GM21528 (cell line): ENCODE measurements at regions not wholly inside any gene's neighbourhood (a gene's known extent, or its start where the extent isn't known, plus 50 kb on each side); places are given as distances from the start of the nearest gene placed in this dataset.
"Not testable (repeated sequence)": the region's sequence is repeated elsewhere in the genome, so short reads cannot be mapped to it uniquely, and the experiment has no call there.

Experiments
- ATAC-seq: cut with Tn5 transposase; IDR thresholded peaks from one replicate; pipeline ENCODE4 v1.9.1; 2021; ENCODE audit warnings: mild to moderate bottlenecking, moderate library complexity; ENCODE audit not compliant: unreplicated experiment, low FRiP score

GRCh38 chr22:49678137-49678841 lies 149.4 kb downstream of the BRD1 start:
- ATAC-seq = no peak

GRCh38 chr22:49677495-49677889 lies 150.2 kb downstream of the BRD1 start:
- no peak for ATAC-seq

- no peak for ATAC-seq
These were observed 150.7 kb downstream of the BRD1 start for GRCh38 chr22:49676783-49677494.

- no peak for ATAC-seq
These were observed 151.4 kb downstream of the BRD1 start for GRCh38 chr22:49676230-49676629.

- ATAC-seq = no peak
These were observed 153.1 kb downstream of the BRD1 start for GRCh38 chr22:49674479-49675050.

GRCh38 chr22:49673048-49673447 lies 154.6 kb downstream of the BRD1 start:
- ATAC-seq = no peak

- no peak for ATAC-seq
These were observed 155.6 kb downstream of the BRD1 start for GRCh38 chr22:49672014-49672516.

- no peak for ATAC-seq
These were observed 156.2 kb downstream of the BRD1 start for GRCh38 chr22:49671331-49672013.

GRCh38 chr22:49670456-49671330 lies 157.0 kb downstream of the BRD1 start:
- ATAC-seq = no peak

GRCh38 chr22:49669969-49670455 lies 157.7 kb downstream of the BRD1 start:
- ATAC-seq = not testable (repeated sequence)

GRCh38 chr22:49669427-49669968 lies 158.2 kb downstream of the BRD1 start:
- not testable (repeated sequence) for ATAC-seq

GRCh38 chr22:49668402-49668801 lies 159.3 kb downstream of the BRD1 start:
- ATAC-seq = no peak

- no peak for ATAC-seq
These were observed 160.4 kb downstream of the BRD1 start for GRCh38 chr22:49667236-49667635.

- ATAC-seq = no peak
These were observed 161.4 kb downstream of the BRD1 start for GRCh38 chr22:49666146-49666809.

- ATAC-seq = no peak
These were observed 162.8 kb downstream of the BRD1 start for GRCh38 chr22:49664891-49665290.

GRCh38 chr22:49664371-49664881 lies 163.2 kb downstream of the BRD1 start:
- no peak for ATAC-seq

- ATAC-seq = no peak
These were observed 163.8 kb downstream of the BRD1 start for GRCh38 chr22:49663823-49664222.

GRCh38 chr22:49663311-49663711 lies 164.4 kb downstream of the BRD1 start:
- no peak for ATAC-seq

GRCh38 chr22:49662681-49663080 lies 165.0 kb downstream of the BRD1 start:
- ATAC-seq = no peak
